ENCODE measurements at regions not wholly inside any gene's neighbourhood (a gene's known extent, or its start where the extent isn't known, plus 50 kb on each side); places are given as distances from the start of the nearest gene placed in this dataset.

DNA sequence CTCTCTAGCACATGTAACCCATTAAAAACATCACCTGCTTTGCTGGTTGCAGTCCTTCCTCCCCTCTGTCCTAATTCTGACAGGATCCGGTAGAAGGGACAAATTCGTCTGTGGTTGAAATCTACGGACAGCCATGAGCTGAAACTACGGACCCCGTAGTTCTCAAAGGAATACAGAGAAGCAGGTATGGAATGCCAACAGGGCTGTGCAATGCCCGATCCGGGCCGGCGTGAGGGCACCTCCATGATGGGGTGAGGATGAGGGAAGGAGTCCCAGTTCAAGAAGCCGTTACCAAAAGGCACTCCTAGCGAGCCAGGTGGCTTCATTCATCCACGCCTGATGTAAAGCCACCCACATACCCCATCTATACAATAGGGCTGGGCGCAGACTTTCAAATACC is 160.0 kb upstream of the NSMCE3 start:
- intact Hi-C loops (cut with micrococcal nuclease) (no loop called here), dilution Hi-C loops (cut with MboI; ENCODE audit: extremely low pct_ligation_motif_present, low sequenced_read_pairs) (no loop called here)
- Histone ChIP-seq H3K27me3 (ENCODE audit: control insufficient read depth in 2 of 2, insufficient read depth in 2 of 2, low read length in 2 of 2) (no peaks in the 10 kb centered on the region), H3K27ac (ENCODE audit: insufficient read depth, low read depth, low read length) (no peak overlapping the region), H3K4me3 (replicated peaks in 1 of 3; ENCODE audit: insufficient read depth in 1 of 3, low read depth in 1 of 3, low read length in 3 of 3) (no peak overlapping the region), H3K79me2 (ENCODE audit: control insufficient read depth, insufficient read depth, low read length) (no peaks in the 10 kb centered on the region), H3K9me1 (replicated peaks; ENCODE audit: control insufficient read depth, extremely low read depth, insufficient read depth, low read length) (no peaks in the 10 kb centered on the region), H2AFZ (ENCODE audit: low read depth, low read length) (no peak overlapping the region), H3K4me2 (ENCODE audit: insufficient read depth, low read length) (no peak overlapping the region), H3K9me3 (replicated peaks; ENCODE audit: control insufficient read depth, insufficient read depth, low read length) (no peaks in the 10 kb centered on the region), H3K4me1 (ENCODE audit: control insufficient read depth, extremely low read depth, insufficient read depth, low read length) (no peaks in the 10 kb centered on the region), H3K36me3 (ENCODE audit: control insufficient read depth in 2 of 2, extremely low read depth in 1 of 2, insufficient read depth in 2 of 2, low read length in 2 of 2) (no peaks in the 10 kb centered on the region), H4K20me1 (replicated peaks; ENCODE audit: control insufficient read depth, extremely low read depth, insufficient read depth, low read length) (no peaks in the 10 kb centered on the region), H3K9ac (replicated peaks; ENCODE audit: extremely low read depth, insufficient read depth, low read length) (no peak overlapping the region)
- FAIRE-seq, result no peak
- BruUV-seq (replicated peaks), result no TSS peak
- POLR2A ChIA-PET, result no interaction called here
- CTCF ChIA-PET, result no interaction called here
- no peak for TF ChIP-seq MYC (IDR thresholded peaks at IDR 0.05; ENCODE audit: low read depth, low read length)
- TF ChIP-seq GATA2 (IDR thresholded peaks at IDR 0.05; ENCODE audit: insufficient read depth, insufficient read length, low read depth, low read length), result no peak
- TF ChIP-seq MAX (IDR thresholded peaks at IDR 0.05; ENCODE audit: insufficient read depth, insufficient read length), result no peak
- no peak for TF ChIP-seq POLR2AphosphoS5 (IDR thresholded peaks at IDR 0.05; ENCODE audit: insufficient read depth, low read depth, low read length)
- TF ChIP-seq CTCF (IDR thresholded peaks at IDR 0.05; ENCODE audit: extremely low read depth in 1 of 2, insufficient read depth in 1 of 2, low read depth in 1 of 2, low read length in 2 of 2), result no peak
- TF ChIP-seq EZH2 (IDR thresholded peaks at IDR 0.05; ENCODE audit: borderline replicate concordance, low read depth, low read length, severe bottlenecking), result no peak
- TF ChIP-seq FOS (IDR thresholded peaks at IDR 0.05; ENCODE audit: borderline replicate concordance, insufficient read depth, low read length), result no peak
- no peak for TF ChIP-seq JUN (IDR thresholded peaks at IDR 0.05; ENCODE audit: borderline replicate concordance, insufficient read depth, insufficient read length, low read depth)
- DNase-seq (ENCODE audit: low read depth, low spot score), result no peak
